Activated CD8-positive, alpha-beta memory T cell treated with anti-CD3 and anti-CD28 coated beads, Interleukin-2, amount 50 U/mL, for 48 hours (primary cell): ENCODE measurements at regions not wholly inside any gene's neighbourhood (a gene's known extent, or its start where the extent isn't known, plus 50 kb on each side); places are given as distances from the start of the nearest gene placed in this dataset.
"Not testable (repeated sequence)": the region's sequence is repeated elsewhere in the genome, so short reads cannot be mapped to it uniquely, and the experiment has no call there.

Experiments used
- DNase-seq: peaks from one replicate; pipeline ENCODE4 v3.0.0-alpha.2; 2020

- DNase-seq: no peak
Measured at GRCh38 chr21:32941263-32941662, 84.5 kb upstream of the OLIG2 start.

GRCh38 chr21:32946654-32947053 lies 79.1 kb upstream of the OLIG2 start:
- DNase-seq: no peak

- DNase-seq: no peak
Measured at GRCh38 chr21:32947736-32948135, 78.0 kb upstream of the OLIG2 start.

GRCh38 chr21:32949701-32950100 lies 76.0 kb upstream of the OLIG2 start:
- no peak for DNase-seq

- DNase-seq: no peak
Measured at GRCh38 chr21:32951041-32951440, 74.7 kb upstream of the OLIG2 start.

- no peak for DNase-seq
Measured at GRCh38 chr21:32954353-32954752, 71.4 kb upstream of the OLIG2 start.

- DNase-seq: no peak
Measured at GRCh38 chr21:32955311-32956060, 70.2 kb upstream of the OLIG2 start.

- no peak for DNase-seq
Measured at GRCh38 chr21:32956061-32956656, 69.6 kb upstream of the OLIG2 start.

GRCh38 chr21:32957545-32957944 lies 68.2 kb upstream of the OLIG2 start:
- no peak for DNase-seq

- no peak for DNase-seq
Measured at GRCh38 chr21:32958288-32959002, 67.3 kb upstream of the OLIG2 start.

GRCh38 chr21:32962268-32962667 lies 63.5 kb upstream of the OLIG2 start:
- DNase-seq: no peak

- no peak for DNase-seq
Measured at GRCh38 chr21:32965129-32965680, 60.5 kb upstream of the OLIG2 start.

- DNase-seq: no peak
Measured at GRCh38 chr21:32966120-32966519, 59.6 kb upstream of the OLIG2 start.

GRCh38 chr21:32968103-32968502 lies 57.6 kb upstream of the OLIG2 start:
- DNase-seq: not testable (repeated sequence)

GRCh38 chr21:32974653-32975052 lies 51.1 kb upstream of the OLIG2 start:
- no peak for DNase-seq

GRCh38 chr21:32975811-32976431 lies 49.8 kb upstream of the OLIG2 start:
- DNase-seq: no peak
